ENCODE measurements at regions not wholly inside any gene's neighbourhood (a gene's known extent, or its start where the extent isn't known, plus 50 kb on each side); places are given as distances from the start of the nearest gene placed in this dataset.

DNA sequence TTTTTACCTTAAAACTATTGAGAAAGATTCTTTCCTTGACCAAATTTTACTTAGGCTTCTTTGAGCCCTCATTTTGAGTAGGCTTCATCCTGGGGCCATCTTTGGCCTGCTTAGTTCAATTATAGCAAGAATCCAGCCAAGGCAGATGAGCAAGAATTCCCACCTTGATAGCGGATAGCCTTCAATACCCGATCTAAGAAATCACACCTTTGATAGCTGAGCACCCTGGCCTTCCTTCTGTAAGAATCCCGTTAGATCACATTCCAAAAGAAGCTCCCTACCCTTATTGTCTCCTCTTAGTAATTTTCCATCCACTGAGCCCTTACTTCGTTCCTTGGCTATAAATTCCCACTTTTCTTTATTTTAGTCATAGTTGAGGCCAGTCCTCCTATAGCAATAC is 275.4 kb upstream of the ROBO1 start:
- TF ChIP-seq, protein P1, sequence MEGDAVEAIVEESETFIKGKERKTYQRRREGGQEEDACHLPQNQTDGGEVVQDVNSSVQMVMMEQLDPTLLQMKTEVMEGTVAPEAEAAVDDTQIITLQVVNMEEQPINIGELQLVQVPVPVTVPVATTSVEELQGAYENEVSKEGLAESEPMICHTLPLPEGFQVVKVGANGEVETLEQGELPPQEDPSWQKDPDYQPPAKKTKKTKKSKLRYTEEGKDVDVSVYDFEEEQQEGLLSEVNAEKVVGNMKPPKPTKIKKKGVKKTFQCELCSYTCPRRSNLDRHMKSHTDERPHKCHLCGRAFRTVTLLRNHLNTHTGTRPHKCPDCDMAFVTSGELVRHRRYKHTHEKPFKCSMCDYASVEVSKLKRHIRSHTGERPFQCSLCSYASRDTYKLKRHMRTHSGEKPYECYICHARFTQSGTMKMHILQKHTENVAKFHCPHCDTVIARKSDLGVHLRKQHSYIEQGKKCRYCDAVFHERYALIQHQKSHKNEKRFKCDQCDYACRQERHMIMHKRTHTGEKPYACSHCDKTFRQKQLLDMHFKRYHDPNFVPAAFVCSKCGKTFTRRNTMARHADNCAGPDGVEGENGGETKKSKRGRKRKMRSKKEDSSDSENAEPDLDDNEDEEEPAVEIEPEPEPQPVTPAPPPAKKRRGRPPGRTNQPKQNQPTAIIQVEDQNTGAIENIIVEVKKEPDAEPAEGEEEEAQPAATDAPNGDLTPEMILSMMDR (IDR thresholded peaks at IDR 0.05): no peak
- TF ChIP-seq EP300 (IDR thresholded peaks at IDR 0.05): no peak
- no peak for TF ChIP-seq POLR2A (IDR thresholded peaks at IDR 0.05)

Data from suprapubic skin (tissue), 3 donors.